H1 (cell line): ENCODE measurements at regions not wholly inside any gene's neighbourhood (a gene's known extent, or its start where the extent isn't known, plus 50 kb on each side); places are given as distances from the start of the nearest gene placed in this dataset.

Source experiments
- CTCF ChIA-PET: fragments of 300-600 bp; sonication (Branson Sonifier 250); formaldehyde crosslinking; loops from one replicate; lab custom pipeline; 2021; ENCODE audit not compliant: partially characterized antibody; lab: Charles Lee
- POLR2A ChIA-PET: fragments of 300-600 bp; sonication (Branson Sonifier 250); formaldehyde crosslinking; loops from one replicate; lab custom pipeline; 2021; ENCODE audit warnings: inconsistent platforms; ENCODE audit not compliant: partially characterized antibody; lab: Charles Lee
- DNase-seq, 2 experiments: peaks; one replicate each; pipeline versions ENCODE4 v3.0.0 to v3.0.0-alpha.2; 2010 to 2022; ENCODE audit warnings: low spot score in 2 of 2, low read depth in 1 of 2, mixed read lengths in 1 of 2
- FAIRE-seq: peaks from 2 replicates; lab custom pipeline; 2011; peaks lifted over from hg19 to GRCh38; lab: Jason Lieb, UNC
- H2AFZ ChIP-seq: 2 replicates; pipeline ENCODE4 v1.8.1; 2012; ENCODE audit warnings: low read length, inconsistent platforms
- H2AK5ac ChIP-seq: 2 replicates; pipeline ENCODE4 v1.6.1; 2013; ENCODE audit warnings: low read depth, low read length
- H2BK120ac ChIP-seq: replicated peaks from 2 replicates; pipeline ENCODE3; 2013; ENCODE audit warnings: low read depth, low read length, inconsistent platforms
- H2BK12ac ChIP-seq: 2 replicates; pipeline ENCODE4 v1.6.1; 2013; ENCODE audit warnings: low read depth, low read length
- H2BK15ac ChIP-seq: 2 replicates; pipeline ENCODE4 v1.6.1; 2013; ENCODE audit warnings: low read length
- H2BK20ac ChIP-seq: 2 replicates; pipeline ENCODE4 v1.6.1; 2013; ENCODE audit warnings: low read length
- H2BK5ac ChIP-seq: 2 replicates; pipeline ENCODE4 v1.6.1; 2013; ENCODE audit warnings: low read depth, low read length
- H3K14ac ChIP-seq: 2 replicates; pipeline ENCODE4 v1.6.1; 2013; ENCODE audit warnings: inconsistent platforms; ENCODE audit not compliant: insufficient read length
- H3K18ac ChIP-seq: 2 replicates; pipeline ENCODE4 v1.6.1; 2013; ENCODE audit warnings: low read length; ENCODE audit errors: extremely low read depth
- H3K23ac ChIP-seq: 2 replicates; pipeline ENCODE4 v1.6.1; 2013; ENCODE audit warnings: inconsistent platforms; ENCODE audit not compliant: insufficient read length
- H3K23me2 ChIP-seq: 2 replicates; pipeline ENCODE4 v1.6.1; 2013; ENCODE audit warnings: low read depth, low read length
- H3K27ac ChIP-seq: 2 replicates; pipeline ENCODE4 v1.6.1; 2011; ENCODE audit warnings: low read depth, low read length, inconsistent platforms
- H3K27me3 ChIP-seq, 4 experiments: replicated peaks in 1 of 4; 1 replicate in 1 of 4; 2 replicates in 3 of 4; pipeline versions ENCODE4 v1.6.1 to v1.8.1; 2011 to 2013; ENCODE audit warnings: low read length in 3 of 4, mild to moderate bottlenecking in 3 of 4, inconsistent platforms in 2 of 4, mixed read lengths in 2 of 4, moderate library complexity in 1 of 4; ENCODE audit not compliant: control insufficient read depth in 3 of 4, insufficient read depth in 3 of 4; ENCODE audit errors: extremely low read depth in 1 of 4
- H3K36me3 ChIP-seq, 4 experiments: 2 replicates each; pipeline versions ENCODE4 v1.6.1 to v1.8.1; 2011 to 2013; ENCODE audit warnings: mild to moderate bottlenecking in 4 of 4, low read length in 3 of 4, moderate library complexity in 2 of 4, control low read depth in 1 of 4, inconsistent platforms in 1 of 4; ENCODE audit not compliant: insufficient read depth in 4 of 4, control insufficient read depth in 2 of 4
- H3K4ac ChIP-seq: replicated peaks from 2 replicates; pipeline ENCODE3; 2013; ENCODE audit warnings: low read length, low read depth, mixed read lengths, inconsistent platforms; ENCODE audit not compliant: insufficient read length
- H3K4me1 ChIP-seq, 4 experiments: replicated peaks in 1 of 4; 1 replicate in 1 of 4; 2 replicates in 3 of 4; pipeline versions ENCODE4 v1.6.1 to v1.8.1; 2011 to 2013; ENCODE audit warnings: low read length in 3 of 4, inconsistent platforms in 2 of 4, mixed read lengths in 1 of 4; ENCODE audit not compliant: insufficient read depth in 4 of 4, control insufficient read depth in 3 of 4
- H3K4me2 ChIP-seq, 2 experiments: 2 replicates each; pipeline versions ENCODE4 v1.6.1 to v1.8.1; 2011 to 2013; ENCODE audit warnings: low read depth in 2 of 2, low read length in 2 of 2, control low read depth in 1 of 2, inconsistent platforms in 1 of 2, mild to moderate bottlenecking in 1 of 2; ENCODE audit not compliant: insufficient read depth in 1 of 2
- H3K4me3 ChIP-seq, 4 experiments: fragments of 200-600, 300-600 bp in 1 of 4; sonication (generic), shearing (Covaris generic), sonication (Bioruptor Twin) in 1 of 4; 2 replicates each; pipeline versions ENCODE4 v1.5.1 to v1.8.1; 2011 to 2016; ENCODE audit warnings: low read length in 4 of 4, low read depth in 3 of 4, control low read depth in 2 of 4, inconsistent platforms in 2 of 4, mild to moderate bottlenecking in 2 of 4, mixed read lengths in 1 of 4, moderate library complexity in 1 of 4; ENCODE audit not compliant: insufficient read depth in 2 of 4; ENCODE audit errors: extremely low read depth in 1 of 4
- H3K56ac ChIP-seq: replicated peaks from 2 replicates; pipeline ENCODE3; 2013; ENCODE audit warnings: low read depth, mild to moderate bottlenecking, mixed read lengths, low read length, inconsistent platforms; ENCODE audit not compliant: insufficient read length
- H3K79me1 ChIP-seq: 2 replicates; pipeline ENCODE4 v1.6.1; 2013; ENCODE audit warnings: low read depth, low read length, control low read depth
- H3K79me2 ChIP-seq, 2 experiments: 2 replicates each; pipeline versions ENCODE4 v1.6.1 to v1.8.1; 2012 to 2013; ENCODE audit warnings: low read length in 2 of 2, mild to moderate bottlenecking in 2 of 2, inconsistent platforms in 1 of 2; ENCODE audit not compliant: insufficient read depth in 2 of 2, control insufficient read depth in 1 of 2
- H3K9ac ChIP-seq, 4 experiments: replicated peaks in 1 of 4; 1 replicate in 1 of 4; 2 replicates in 3 of 4; pipeline versions ENCODE4 v1.6.1 to v1.8.1; 2011 to 2013; ENCODE audit warnings: low read depth in 3 of 4, low read length in 3 of 4, control low read depth in 2 of 4, mild to moderate bottlenecking in 2 of 4, moderate library complexity in 2 of 4, inconsistent platforms in 1 of 4; ENCODE audit errors: extremely low read depth in 1 of 4
- H3K9me3 ChIP-seq, 2 experiments: 2 replicates each; pipeline versions ENCODE4 v1.6.1 to v1.8.1; 2012 to 2013; ENCODE audit warnings: mild to moderate bottlenecking in 2 of 2, moderate library complexity in 2 of 2, control low read depth in 1 of 2, inconsistent platforms in 1 of 2, low read depth in 1 of 2, low read length in 1 of 2, mixed read lengths in 1 of 2; ENCODE audit not compliant: insufficient read depth in 2 of 2
- H4K20me1 ChIP-seq, 2 experiments: replicated peaks in 1 of 2; 2 replicates each; pipeline versions ENCODE3 to v1.8.1; 2011 to 2013; ENCODE audit warnings: inconsistent platforms in 2 of 2, low read length in 2 of 2, mild to moderate bottlenecking in 1 of 2; ENCODE audit not compliant: insufficient read depth in 2 of 2, control insufficient read depth in 1 of 2
- H4K5ac ChIP-seq: 2 replicates; pipeline ENCODE4 v1.6.1; 2013; ENCODE audit warnings: low read length, low read depth, mixed read lengths, inconsistent platforms; ENCODE audit not compliant: insufficient read length
- H4K8ac ChIP-seq: 2 replicates; pipeline ENCODE4 v1.8.0; 2013; ENCODE audit warnings: mild to moderate bottlenecking, moderate library complexity, low read length, inconsistent platforms; ENCODE audit not compliant: insufficient read depth; ENCODE audit errors: extremely low read depth
- H4K91ac ChIP-seq: replicated peaks from 2 replicates; pipeline ENCODE3; 2013; ENCODE audit warnings: low read length, mixed read lengths, inconsistent platforms; ENCODE audit not compliant: insufficient read length
- ATF2 ChIP-seq: IDR thresholded peaks from 2 replicates; pipeline ENCODE4 v1.6.1; 2012; ENCODE audit warnings: low read length, inconsistent platforms
- CHD2 ChIP-seq: IDR thresholded peaks from 2 replicates; pipeline ENCODE4 v1.6.1; 2012; ENCODE audit warnings: low read length, improper control_type of control experiment
- GTF2F1 ChIP-seq: IDR thresholded peaks from 2 replicates; pipeline ENCODE4 v1.6.1; 2012; ENCODE audit warnings: low read depth, low read length, improper control_type of control experiment, borderline replicate concordance
- NANOG ChIP-seq: IDR thresholded peaks from 2 replicates; pipeline ENCODE4 v1.6.1; 2011; ENCODE audit warnings: low read length, low read depth, mild to moderate bottlenecking, inconsistent platforms; ENCODE audit not compliant: insufficient read depth, poor library complexity, severe bottlenecking
- POU5F1 ChIP-seq: IDR thresholded peaks from 2 replicates; pipeline ENCODE4 v1.6.1; 2011; ENCODE audit warnings: low read depth, mild to moderate bottlenecking, low read length, moderate library complexity
- RAD21 ChIP-seq, 2 experiments: IDR thresholded peaks in 1 of 2; conservative IDR thresholded peaks in 1 of 2; 2 replicates each; pipeline ENCODE4 v1.6.1; 2011; ENCODE audit warnings: low read depth in 2 of 2, low read length in 2 of 2, improper control_type of control experiment in 1 of 2, inconsistent platforms in 1 of 2, mild to moderate bottlenecking in 1 of 2, moderate library complexity in 1 of 2
- RBBP5 ChIP-seq: IDR thresholded peaks from 2 replicates; pipeline ENCODE4 v1.7.1; 2012; ENCODE audit warnings: low read depth, mild to moderate bottlenecking, inconsistent platforms, low read length, moderate library complexity, borderline replicate concordance
- RNF2 ChIP-seq: fragments of 200-900, 300-1000 bp; sonication (generic); IDR thresholded peaks from 2 replicates; pipeline ENCODE4 v1.7.1; 2016; ENCODE audit warnings: borderline replicate concordance, low read depth, mild to moderate bottlenecking, antibody characterized with exemption, low read length; ENCODE audit not compliant: poor library complexity, severe bottlenecking; ENCODE audit errors: missing control alignments
- SAP30 ChIP-seq: fragments of 300-600 bp; sonication (generic); IDR thresholded peaks from 2 replicates; pipeline ENCODE4 v1.7.1; 2012; ENCODE audit warnings: low read length, moderate library complexity, mild to moderate bottlenecking, inconsistent platforms; ENCODE audit not compliant: insufficient read depth, insufficient replicate concordance
- SRF ChIP-seq: IDR thresholded peaks from 2 replicates; pipeline ENCODE4 v1.6.1; 2011; ENCODE audit warnings: mild to moderate bottlenecking, low read depth, low read length, moderate library complexity
- YY1 ChIP-seq: IDR thresholded peaks from 2 replicates; pipeline ENCODE4 v1.6.1; 2011; ENCODE audit warnings: low read depth, mild to moderate bottlenecking, low read length
- WGBS, 2 experiments: shearing (Covaris generic) in 1 of 2; methylation state at CpG; one replicate each; pipeline versions ENCODE4 v1.1.6 to v1.1.7; 2013 to 2015; ENCODE audit warnings: low lambda C conversion rate in 2 of 2, mixed read lengths in 2 of 2, inconsistent platforms in 1 of 2, low coverage in 1 of 2, missing lambda C conversion rate in 1 of 2; ENCODE audit not compliant: insufficient replicate concordance in 2 of 2, insufficient coverage in 1 of 2, insufficient read length in 1 of 2; ENCODE audit errors: extremely low coverage in 1 of 2, missing lambda C conversion rate in 1 of 2; 5-methylcytosine and 5-hydroxymethylcytosine counted together

GRCh38 chr1:90480271-90480835 lies 236.7 kb downstream of the BARHL2 start:
- Histone ChIP-seq H3K4ac (no peak overlapping the region), H4K91ac (no peak overlapping the region), H3K56ac (no peak overlapping the region), H2AK5ac (no peak overlapping the region), H3K23me2 (no peaks in the 10 kb centered on the region), H3K79me2 (no peaks in the 10 kb centered on the region), H3K18ac (no peak overlapping the region), H3K27ac (no peak overlapping the region), H3K4me2 (no peak overlapping the region), H3K36me3 (no peaks in the 10 kb centered on the region), H3K79me1 (no peaks in the 10 kb centered on the region), H3K4me3 (no peak overlapping the region), H4K8ac (no peak overlapping the region), H3K9ac (no peak overlapping the region), H2BK5ac (no peak overlapping the region), H2BK120ac (no peak overlapping the region), H4K20me1 (no peaks in the 10 kb centered on the region), H4K5ac (no peak overlapping the region), H3K14ac (no peak overlapping the region), H3K9me3 (no peaks in the 10 kb centered on the region), H2BK15ac (no peak overlapping the region), H2BK12ac (no peak overlapping the region), H3K27me3 (no peaks in the 10 kb centered on the region), H2AFZ (no peak overlapping the region), H2BK20ac (no peak overlapping the region), H3K4me1 (no peaks in the 10 kb centered on the region), H3K23ac (no peak overlapping the region)
- CTCF ChIA-PET: interaction anchor here (0.6 to 1.1 kb wide), 2 partner anchors 15 to 348 kb away, joined by 3 to 4 read pairs; no protein-coding TSS in a partner anchor
- 67% methylated on average over 1 of the region's 1 CpG; no CpG with 5 or more reads in 1 of the 2 experiments for WGBS, 2 experiments
- POLR2A ChIA-PET: no interaction called here
- no peak for DNase-seq
- FAIRE-seq: no peak
- no peak for TF ChIP-seq ATF2
- TF ChIP-seq YY1: no peak
- TF ChIP-seq RBBP5: no peak
- no peak for TF ChIP-seq POU5F1
- TF ChIP-seq SRF: no peak
- no peak for TF ChIP-seq NANOG
- no peak for TF ChIP-seq RAD21 (IDR thresholded peaks at IDR 0.05 in 1 of 2, conservative IDR thresholded peaks at IDR 0.05 in 1 of 2; ENCODE audit: low read depth in 2 of 2, low read length in 2 of 2)
- TF ChIP-seq GTF2F1: no peak
- no peak for TF ChIP-seq CHD2
- TF ChIP-seq RNF2: no peak
- TF ChIP-seq SAP30: no peak
